GM12878 (cell line): ENCODE measurements at regions not wholly inside any gene's neighbourhood (a gene's known extent, or its start where the extent isn't known, plus 50 kb on each side); places are given as distances from the start of the nearest gene placed in this dataset.

ENCODE experiments used
- CREB1 ChIP-seq: IDR thresholded peaks from 2 replicates; pipeline ENCODE4 v1.6.1; 2012; ENCODE audit warnings: low read depth, mild to moderate bottlenecking, inconsistent platforms
- EED ChIP-seq: sonication (generic); IDR thresholded peaks from 2 replicates; pipeline ENCODE4 v1.6.1; 2016; ENCODE audit warnings: antibody characterized with exemption, low read depth
- KLF5 ChIP-seq: fragments of 450-650 bp; IDR thresholded peaks from 2 replicates; pipeline ENCODE4 v1.6.1; 2014; ENCODE audit warnings: mild to moderate bottlenecking; ENCODE audit not compliant: partially characterized antibody
- MYB ChIP-seq: fragments of 150-350 bp; IDR thresholded peaks from 2 replicates; pipeline ENCODE4 v1.6.1; 2014; ENCODE audit warnings: mild to moderate bottlenecking, low read depth, low read length, borderline replicate concordance
- RCOR1 ChIP-seq: conservative IDR thresholded peaks from 2 replicates; pipeline ENCODE4 v1.6.1; 2012; ENCODE audit warnings: low read depth, low read length, improper control_type of control experiment
- TF ChIP-seq, protein P1 (sequence below): fragments of 450-650 bp; conservative IDR thresholded peaks from 2 replicates; pipeline ENCODE4 v1.6.1; 2017; ENCODE audit warnings: mild to moderate bottlenecking, moderate library complexity
- TF ChIP-seq, protein P2 (sequence below): fragments of 450-650 bp; IDR thresholded peaks from 2 replicates; pipeline ENCODE4 v1.6.1; 2016; ENCODE audit warnings: mild to moderate bottlenecking, moderate library complexity, borderline replicate concordance

- TF ChIP-seq, protein P1, sequence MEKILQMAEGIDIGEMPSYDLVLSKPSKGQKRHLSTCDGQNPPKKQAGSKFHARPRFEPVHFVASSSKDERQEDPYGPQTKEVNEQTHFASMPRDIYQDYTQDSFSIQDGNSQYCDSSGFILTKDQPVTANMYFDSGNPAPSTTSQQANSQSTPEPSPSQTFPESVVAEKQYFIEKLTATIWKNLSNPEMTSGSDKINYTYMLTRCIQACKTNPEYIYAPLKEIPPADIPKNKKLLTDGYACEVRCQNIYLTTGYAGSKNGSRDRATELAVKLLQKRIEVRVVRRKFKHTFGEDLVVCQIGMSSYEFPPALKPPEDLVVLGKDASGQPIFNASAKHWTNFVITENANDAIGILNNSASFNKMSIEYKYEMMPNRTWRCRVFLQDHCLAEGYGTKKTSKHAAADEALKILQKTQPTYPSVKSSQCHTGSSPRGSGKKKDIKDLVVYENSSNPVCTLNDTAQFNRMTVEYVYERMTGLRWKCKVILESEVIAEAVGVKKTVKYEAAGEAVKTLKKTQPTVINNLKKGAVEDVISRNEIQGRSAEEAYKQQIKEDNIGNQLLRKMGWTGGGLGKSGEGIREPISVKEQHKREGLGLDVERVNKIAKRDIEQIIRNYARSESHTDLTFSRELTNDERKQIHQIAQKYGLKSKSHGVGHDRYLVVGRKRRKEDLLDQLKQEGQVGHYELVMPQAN: no peak
- TF ChIP-seq EED (no peak), RCOR1 (no peak), CREB1 (no peak), KLF5 (no peak), MYB (no peak)
- TF ChIP-seq, protein P2, sequence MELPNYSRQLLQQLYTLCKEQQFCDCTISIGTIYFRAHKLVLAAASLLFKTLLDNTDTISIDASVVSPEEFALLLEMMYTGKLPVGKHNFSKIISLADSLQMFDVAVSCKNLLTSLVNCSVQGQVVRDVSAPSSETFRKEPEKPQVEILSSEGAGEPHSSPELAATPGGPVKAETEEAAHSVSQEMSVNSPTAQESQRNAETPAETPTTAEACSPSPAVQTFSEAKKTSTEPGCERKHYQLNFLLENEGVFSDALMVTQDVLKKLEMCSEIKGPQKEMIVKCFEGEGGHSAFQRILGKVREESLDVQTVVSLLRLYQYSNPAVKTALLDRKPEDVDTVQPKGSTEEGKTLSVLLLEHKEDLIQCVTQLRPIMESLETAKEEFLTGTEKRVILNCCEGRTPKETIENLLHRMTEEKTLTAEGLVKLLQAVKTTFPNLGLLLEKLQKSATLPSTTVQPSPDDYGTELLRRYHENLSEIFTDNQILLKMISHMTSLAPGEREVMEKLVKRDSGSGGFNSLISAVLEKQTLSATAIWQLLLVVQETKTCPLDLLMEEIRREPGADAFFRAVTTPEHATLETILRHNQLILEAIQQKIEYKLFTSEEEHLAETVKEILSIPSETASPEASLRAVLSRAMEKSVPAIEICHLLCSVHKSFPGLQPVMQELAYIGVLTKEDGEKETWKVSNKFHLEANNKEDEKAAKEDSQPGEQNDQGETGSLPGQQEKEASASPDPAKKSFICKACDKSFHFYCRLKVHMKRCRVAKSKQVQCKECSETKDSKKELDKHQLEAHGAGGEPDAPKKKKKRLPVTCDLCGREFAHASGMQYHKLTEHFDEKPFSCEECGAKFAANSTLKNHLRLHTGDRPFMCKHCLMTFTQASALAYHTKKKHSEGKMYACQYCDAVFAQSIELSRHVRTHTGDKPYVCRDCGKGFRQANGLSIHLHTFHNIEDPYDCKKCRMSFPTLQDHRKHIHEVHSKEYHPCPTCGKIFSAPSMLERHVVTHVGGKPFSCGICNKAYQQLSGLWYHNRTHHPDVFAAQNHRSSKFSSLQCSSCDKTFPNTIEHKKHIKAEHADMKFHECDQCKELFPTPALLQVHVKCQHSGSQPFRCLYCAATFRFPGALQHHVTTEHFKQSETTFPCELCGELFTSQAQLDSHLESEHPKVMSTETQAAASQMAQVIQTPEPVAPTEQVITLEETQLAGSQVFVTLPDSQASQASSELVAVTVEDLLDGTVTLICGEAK: no peak
Observed at GRCh38 chr22:47665151-47665550, 902.7 kb downstream of the TBC1D22A start (continued).
